ENCODE measurements at regions not wholly inside any gene's neighbourhood (a gene's known extent, or its start where the extent isn't known, plus 50 kb on each side); places are given as distances from the start of the nearest gene placed in this dataset.

GRCh38 chr6:80504882-80505281 lies 398.4 kb downstream of the BCKDHB start:
- no peak for TF ChIP-seq CTCF (IDR thresholded peaks at IDR 0.05)
- TF ChIP-seq ZFX (IDR thresholded peaks at IDR 0.05; ENCODE audit: borderline replicate concordance), result no peak

Data from 22Rv1 (cell line).